Neutrophil (primary cell): ENCODE measurements at regions not wholly inside any gene's neighbourhood (a gene's known extent, or its start where the extent isn't known, plus 50 kb on each side); places are given as distances from the start of the nearest gene placed in this dataset.

Source experiments
- H3K27ac ChIP-seq: fragments of 200-600 bp; sonication (generic); 2 replicates; pipeline ENCODE4 v1.5.1; 2016; ENCODE audit warnings: mild to moderate bottlenecking, moderate library complexity
- H3K27me3 ChIP-seq: fragments of 200-600 bp; sonication (generic); 2 replicates; pipeline ENCODE4 v1.6.0; 2016; ENCODE audit warnings: mild to moderate bottlenecking
- H3K36me3 ChIP-seq: fragments of 200-600 bp; sonication (generic); 2 replicates; pipeline ENCODE4 v1.5.1; 2017
- H3K4me1 ChIP-seq, 2 experiments: fragments of 200-600 bp in 1 of 2; sonication (generic) in 1 of 2; 1 replicate in 1 of 2; 2 replicates in 1 of 2; pipeline versions ENCODE4 v1.5.1 to v1.6.1; 2013 to 2016; ENCODE audit warnings: low read depth in 1 of 2, low read length in 1 of 2, mild to moderate bottlenecking in 1 of 2, moderate library complexity in 1 of 2; ENCODE audit not compliant: control insufficient read depth in 1 of 2, insufficient read depth in 1 of 2
- H3K4me3 ChIP-seq, 2 experiments: fragments of 200-600 bp in 1 of 2; sonication (generic) in 1 of 2; 1 replicate in 1 of 2; 2 replicates in 1 of 2; pipeline ENCODE4 v1.5.1; 2013 to 2016; ENCODE audit warnings: low read depth in 1 of 2, low read length in 1 of 2, mild to moderate bottlenecking in 1 of 2, moderate library complexity in 1 of 2
- H3K9me3 ChIP-seq: fragments of 200-600 bp; sonication (generic); 2 replicates; pipeline ENCODE4 v1.5.1; 2016
- TF ChIP-seq, protein P1 (sequence below): fragments of 200-600 bp; sonication (generic); IDR thresholded peaks from 2 replicates; pipeline ENCODE4 v1.5.1; 2016; ENCODE audit warnings: antibody characterized with exemption

GRCh38 chr2:16260041-16260830 is 319.9 kb downstream of the MYCN start:
- no peaks in the 10 kb centered on the region for H3K36me3 ChIP-seq
- TF ChIP-seq, protein P1, sequence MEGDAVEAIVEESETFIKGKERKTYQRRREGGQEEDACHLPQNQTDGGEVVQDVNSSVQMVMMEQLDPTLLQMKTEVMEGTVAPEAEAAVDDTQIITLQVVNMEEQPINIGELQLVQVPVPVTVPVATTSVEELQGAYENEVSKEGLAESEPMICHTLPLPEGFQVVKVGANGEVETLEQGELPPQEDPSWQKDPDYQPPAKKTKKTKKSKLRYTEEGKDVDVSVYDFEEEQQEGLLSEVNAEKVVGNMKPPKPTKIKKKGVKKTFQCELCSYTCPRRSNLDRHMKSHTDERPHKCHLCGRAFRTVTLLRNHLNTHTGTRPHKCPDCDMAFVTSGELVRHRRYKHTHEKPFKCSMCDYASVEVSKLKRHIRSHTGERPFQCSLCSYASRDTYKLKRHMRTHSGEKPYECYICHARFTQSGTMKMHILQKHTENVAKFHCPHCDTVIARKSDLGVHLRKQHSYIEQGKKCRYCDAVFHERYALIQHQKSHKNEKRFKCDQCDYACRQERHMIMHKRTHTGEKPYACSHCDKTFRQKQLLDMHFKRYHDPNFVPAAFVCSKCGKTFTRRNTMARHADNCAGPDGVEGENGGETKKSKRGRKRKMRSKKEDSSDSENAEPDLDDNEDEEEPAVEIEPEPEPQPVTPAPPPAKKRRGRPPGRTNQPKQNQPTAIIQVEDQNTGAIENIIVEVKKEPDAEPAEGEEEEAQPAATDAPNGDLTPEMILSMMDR, result no peak

DNA sequence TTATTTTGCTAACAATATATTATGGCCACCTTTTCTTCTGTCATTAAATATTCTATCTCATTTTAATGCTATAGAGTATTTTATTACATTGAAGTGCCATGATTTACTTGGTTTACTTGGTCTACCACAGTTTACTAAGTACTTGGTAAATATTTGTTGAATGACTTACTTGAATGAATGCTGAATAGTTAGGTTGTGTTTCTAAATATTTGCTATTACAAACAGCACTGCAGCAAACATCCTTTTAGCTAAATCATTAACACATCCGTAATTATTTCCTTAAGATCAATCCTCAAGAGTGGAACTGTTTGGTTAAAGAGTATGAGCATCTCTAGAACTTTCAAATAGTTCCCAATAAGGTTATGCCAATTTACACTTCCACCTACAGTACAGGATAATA is 318.7 kb downstream of the MYCN start:
- Histone ChIP-seq H3K4me3 (no peak overlapping the region), H3K9me3 (no peaks in the 10 kb centered on the region), H3K4me1 (no peaks in the 10 kb centered on the region), H3K27me3 (peaks cover 46% of the 10 kb centered on the region), H3K27ac (no peak overlapping the region), H3K36me3 (no peaks in the 10 kb centered on the region)
- TF ChIP-seq, protein P1, result no peak

More at GRCh38 chr2:16260041-16260830, 319.9 kb downstream of the MYCN start:
- Histone ChIP-seq H3K4me3 (no peak overlapping the region), H3K9me3 (no peaks in the 10 kb centered on the region), H3K27ac (no peak overlapping the region), H3K4me1 (no peaks in the 10 kb centered on the region), H3K27me3 (peaks cover 45% of the 10 kb centered on the region)

- H3K4me1 ChIP-seq, result no peaks in the 10 kb centered on the region
- H3K4me3 ChIP-seq, result no peak overlapping the region
- no peaks in the 10 kb centered on the region for H3K9me3 ChIP-seq
- peaks cover 46% of the 10 kb centered on the region for H3K27me3 ChIP-seq
- TF ChIP-seq, protein P1, result no peak
- no peak overlapping the region for H3K27ac ChIP-seq
- no peaks in the 10 kb centered on the region for H3K36me3 ChIP-seq
Measured at GRCh38 chr2:16258350-16258749, 318.0 kb downstream of the MYCN start.

DNA sequence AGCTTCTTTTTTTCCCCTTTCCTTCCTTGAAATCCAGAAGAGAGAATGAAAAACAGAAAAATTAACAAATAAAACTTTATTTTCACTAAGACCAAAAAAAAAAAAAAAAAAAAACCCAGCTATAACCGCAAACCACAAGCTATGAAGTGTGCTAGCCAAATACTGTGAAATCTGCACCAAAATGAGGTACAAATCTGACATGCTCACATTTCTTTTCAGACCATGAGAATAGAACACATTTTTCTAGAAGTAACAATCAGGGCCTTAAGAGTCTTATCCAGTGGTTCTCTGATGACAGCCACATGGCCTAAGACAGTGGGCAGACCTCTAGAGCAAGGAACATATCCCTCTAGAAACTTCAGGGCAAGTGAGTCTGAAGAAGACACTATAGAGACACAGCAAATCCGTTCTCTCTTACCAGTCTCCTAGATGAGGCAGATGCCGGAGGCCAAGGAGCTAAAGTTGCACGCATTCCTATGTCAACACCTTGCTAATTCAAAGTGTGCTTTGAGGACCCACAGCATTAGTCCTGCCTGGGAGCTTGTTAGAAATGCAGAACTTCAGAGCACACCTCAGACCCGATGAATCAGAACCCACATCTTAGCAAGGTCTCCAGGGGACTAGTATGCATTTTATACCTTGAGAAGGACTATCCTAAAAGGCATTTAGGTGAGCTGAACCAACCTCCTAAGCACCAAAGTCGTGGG is 317.1 kb downstream of the MYCN start:
- Histone ChIP-seq H3K4me3 (no peak overlapping the region), H3K27ac (no peak overlapping the region), H3K36me3 (no peaks in the 10 kb centered on the region), H3K9me3 (no peaks in the 10 kb centered on the region), H3K4me1 (no peaks in the 10 kb centered on the region), H3K27me3 (peaks cover 46% of the 10 kb centered on the region)
- TF ChIP-seq, protein P1, result no peak

- TF ChIP-seq, protein P1, result no peak
- Histone ChIP-seq H3K27me3 (peaks cover 46% of the 10 kb centered on the region), H3K36me3 (no peaks in the 10 kb centered on the region), H3K4me3 (no peak overlapping the region), H3K4me1 (no peaks in the 10 kb centered on the region), H3K9me3 (no peaks in the 10 kb centered on the region), H3K27ac (no peak overlapping the region)
Measured at GRCh38 chr2:16256601-16257321, 316.4 kb downstream of the MYCN start.
